HepG2 (cell line): ENCODE measurements at regions not wholly inside any gene's neighbourhood (a gene's known extent, or its start where the extent isn't known, plus 50 kb on each side); places are given as distances from the start of the nearest gene placed in this dataset.

Experiments
- ARID3A ChIP-seq: IDR thresholded peaks from 2 replicates; pipeline ENCODE4 v1.6.1; 2012; ENCODE audit warnings: low read depth, low read length, improper control_type of control experiment
- ATF4 ChIP-seq, 2 experiments: fragments of 450-650 bp in 1 of 2; sonication (generic) in 1 of 2; formaldehyde crosslinking; IDR thresholded peaks; 2 replicates each; pipeline versions ENCODE4 v1.5.0 to v1.8.0; 2020 to 2022; ENCODE audit warnings: mild to moderate bottlenecking in 1 of 2, missing genetic modification reagents in 1 of 2
- FOXP1 ChIP-seq, 2 experiments: fragments of 450-650 bp in 1 of 2; IDR thresholded peaks; 2 replicates each; pipeline ENCODE4 v1.6.1; 2017 to 2018; ENCODE audit warnings: antibody characterized with exemption in 1 of 2
- ZNF224 ChIP-seq: sonication (generic); formaldehyde crosslinking; IDR thresholded peaks from 2 replicates; pipeline ENCODE4 v1.5.0; 2020; ENCODE audit warnings: mild to moderate bottlenecking, missing genetic modification reagents
- ZNF354B ChIP-seq: sonication (generic); formaldehyde crosslinking; IDR thresholded peaks from 2 replicates; pipeline ENCODE4 v1.8.0; 2022; ENCODE audit warnings: mild to moderate bottlenecking, missing genetic modification reagents
- ZNF407 ChIP-seq: sonication (generic); formaldehyde crosslinking; IDR thresholded peaks from one replicate; pipeline ENCODE4 v1.5.1; 2020; ENCODE audit warnings: mild to moderate bottlenecking, missing genetic modification reagents; ENCODE audit errors: not compliant biosample characterization
- ZNF577 ChIP-seq: sonication (generic); formaldehyde crosslinking; IDR thresholded peaks from 2 replicates; pipeline ENCODE4 v1.4.0; 2020; ENCODE audit warnings: mild to moderate bottlenecking, low read depth, missing genetic modification reagents, borderline replicate concordance
- ZNF605 ChIP-seq: sonication (generic); formaldehyde crosslinking; IDR thresholded peaks from 2 replicates; pipeline ENCODE4 v1.8.0; 2022; ENCODE audit warnings: mild to moderate bottlenecking, missing genetic modification reagents
- ZNF614 ChIP-seq: IDR thresholded peaks from 2 replicates; pipeline ENCODE4 v1.6.1; 2018; ENCODE audit warnings: missing biosample characterization, missing genetic modification reagents, inconsistent platforms, borderline replicate concordance
- ZNF660 ChIP-seq: sonication (generic); formaldehyde crosslinking; IDR thresholded peaks from 2 replicates; pipeline ENCODE4 v1.5.1; 2020; ENCODE audit warnings: mild to moderate bottlenecking, low read depth, missing genetic modification reagents, borderline replicate concordance
- ZXDC ChIP-seq: sonication (generic); formaldehyde crosslinking; IDR thresholded peaks from 2 replicates; pipeline ENCODE4 v1.5.0; 2020; ENCODE audit warnings: mild to moderate bottlenecking, missing genetic modification reagents

- TF ChIP-seq ZNF407 (CRISPR knock-in tag), result no peak
- no peak for TF ChIP-seq ZNF614
- no peak for TF ChIP-seq ATF4 (CRISPR knock-in tag; IDR thresholded peaks at IDR 0.05)
- no peak for TF ChIP-seq ZNF660 (CRISPR knock-in tag)
- no peak for TF ChIP-seq ARID3A
- no peak for TF ChIP-seq FOXP1 (IDR thresholded peaks at IDR 0.05)
- no peak for TF ChIP-seq FOXP1 (CRISPR knock-in tag; IDR thresholded peaks at IDR 0.05)
- TF ChIP-seq ZNF354B (CRISPR knock-in tag), result no peak
- no peak for TF ChIP-seq ZXDC (CRISPR knock-in tag)
- TF ChIP-seq ZNF577 (CRISPR knock-in tag), result no peak
- TF ChIP-seq ZNF224 (CRISPR knock-in tag), result no peak
- no peak for TF ChIP-seq ZNF605 (CRISPR knock-in tag)
These were observed 106.3 kb upstream of the SULT1C3 start (continued) for GRCh38 chr2:108133457-108133856.
